Stomach smooth muscle (tissue), 2 donors: ENCODE measurements at regions not wholly inside any gene's neighbourhood (a gene's known extent, or its start where the extent isn't known, plus 50 kb on each side); places are given as distances from the start of the nearest gene placed in this dataset.
"Not testable (repeated sequence)": the region's sequence is repeated elsewhere in the genome, so short reads cannot be mapped to it uniquely, and the experiment has no call there.

Source experiments
- H3K27ac ChIP-seq: one replicate; pipeline ENCODE4 v1.7.0; 2013; ENCODE audit warnings: mild to moderate bottlenecking, low read length, inconsistent platforms
- H3K27me3 ChIP-seq, 2 donors: one replicate each; pipeline ENCODE4 v1.7.0; 2013; ENCODE audit warnings: low read length in 2 of 2; ENCODE audit not compliant: insufficient read depth in 2 of 2, control insufficient read depth in 1 of 2
- H3K36me3 ChIP-seq, 2 donors: one replicate each; pipeline ENCODE4 v1.7.0; 2013; ENCODE audit warnings: low read length in 2 of 2; ENCODE audit not compliant: control insufficient read depth in 2 of 2, insufficient read depth in 2 of 2
- H3K4me1 ChIP-seq: one replicate; pipeline ENCODE4 v1.7.0; 2013; ENCODE audit warnings: low read length; ENCODE audit not compliant: control insufficient read depth, insufficient read depth
- H3K4me3 ChIP-seq, 2 donors: one replicate each; pipeline ENCODE4 v1.7.0; 2013; ENCODE audit warnings: low read length in 2 of 2
- H3K9ac ChIP-seq, 2 donors: one replicate each; pipeline ENCODE4 v1.7.0; 2013; ENCODE audit warnings: low read length in 2 of 2, mild to moderate bottlenecking in 1 of 2
- H3K9me3 ChIP-seq, 2 donors: one replicate each; pipeline ENCODE4 v1.7.0; 2013; ENCODE audit warnings: low read length in 2 of 2; ENCODE audit not compliant: control insufficient read depth in 2 of 2
- donor health status: healthy.
- donor health status: Pancreatic carcinoma.

GRCh38 chr3:139182598-139182997 lies 137.9 kb upstream of the PRR23C start:
- no peaks in the 10 kb centered on the region for H3K27me3 ChIP-seq
- H3K27ac ChIP-seq: no peak overlapping the region
- H3K36me3 ChIP-seq: no peaks in the 10 kb centered on the region
- H3K9me3 ChIP-seq: peaks cover 0 to 5% of the 10 kb centered on the region in 2 donors
- no peak overlapping the region for H3K4me3 ChIP-seq
- no peaks in the 10 kb centered on the region for H3K4me1 ChIP-seq
- H3K9ac ChIP-seq: no peak overlapping the region

- Histone ChIP-seq H3K4me3 (no peak overlapping the region), H3K9ac (no peak overlapping the region), H3K4me1 (no peaks in the 10 kb centered on the region), H3K27me3 (no peaks in the 10 kb centered on the region), H3K36me3 (no peaks in the 10 kb centered on the region), H3K27ac (no peak overlapping the region), H3K9me3 (peaks cover 0 to 5% of the 10 kb centered on the region in 2 donors)
These were observed 140.8 kb upstream of the PRR23C start for GRCh38 chr3:139185527-139185926.

GRCh38 chr3:139187154-139187553 lies 142.5 kb upstream of the PRR23C start:
- Histone ChIP-seq H3K9me3 (no peaks in the 10 kb centered on the region), H3K27me3 (no peaks in the 10 kb centered on the region), H3K27ac (no peak overlapping the region), H3K4me1 (no peaks in the 10 kb centered on the region), H3K9ac (no peak overlapping the region), H3K4me3 (no peak overlapping the region), H3K36me3 (no peaks in the 10 kb centered on the region)

GRCh38 chr3:139187648-139188047 lies 143.0 kb upstream of the PRR23C start:
- H3K9ac ChIP-seq: no peak overlapping the region
- H3K9me3 ChIP-seq: no peaks in the 10 kb centered on the region
- H3K4me1 ChIP-seq: no peaks in the 10 kb centered on the region
- H3K27ac ChIP-seq: no peak overlapping the region
- H3K36me3 ChIP-seq: no peaks in the 10 kb centered on the region
- H3K4me3 ChIP-seq: no peak overlapping the region
- H3K27me3 ChIP-seq: no peaks in the 10 kb centered on the region

- H3K4me1 ChIP-seq: no peaks in the 10 kb centered on the region
- no peaks in the 10 kb centered on the region for H3K36me3 ChIP-seq
- no peak overlapping the region for H3K4me3 ChIP-seq
- no peaks in the 10 kb centered on the region for H3K27me3 ChIP-seq
- H3K9ac ChIP-seq: no peak overlapping the region
- no peaks in the 10 kb centered on the region for H3K9me3 ChIP-seq
- no peak overlapping the region for H3K27ac ChIP-seq
These were observed 145.3 kb upstream of the PRR23C start for GRCh38 chr3:139189943-139190342.

GRCh38 chr3:139194421-139194820 lies 149.4 kb upstream of the MRPS22 start:
- not testable (repeated sequence) for H3K36me3 ChIP-seq, H3K4me3 ChIP-seq, H3K4me1 ChIP-seq, H3K9ac ChIP-seq, H3K9me3 ChIP-seq, H3K27ac ChIP-seq, H3K27me3 ChIP-seq

- not testable (repeated sequence) for H3K27me3 ChIP-seq, H3K4me3 ChIP-seq, H3K36me3 ChIP-seq, H3K27ac ChIP-seq, H3K9me3 ChIP-seq, H3K4me1 ChIP-seq, H3K9ac ChIP-seq
These were observed 147.7 kb upstream of the MRPS22 start for GRCh38 chr3:139196146-139196545.

GRCh38 chr3:139197251-139197650 lies 146.6 kb upstream of the MRPS22 start:
- Histone ChIP-seq H3K4me3 (no peak overlapping the region), H3K9ac (no peak overlapping the region)

GRCh38 chr3:139198186-139198585 lies 145.6 kb upstream of the MRPS22 start:
- Histone ChIP-seq H3K27ac (no peak overlapping the region), H3K9ac (no peak overlapping the region), H3K4me1 (no peaks in the 10 kb centered on the region), H3K9me3 (no peaks in the 10 kb centered on the region), H3K4me3 (no peak overlapping the region), H3K36me3 (no peaks in the 10 kb centered on the region), H3K27me3 (no peaks in the 10 kb centered on the region)

More at GRCh38 chr3:139197251-139197650, 146.6 kb upstream of the MRPS22 start:
- no peak overlapping the region for H3K27ac ChIP-seq
- H3K36me3 ChIP-seq: no peaks in the 10 kb centered on the region
- H3K4me1 ChIP-seq: no peaks in the 10 kb centered on the region
- H3K9me3 ChIP-seq: no peaks in the 10 kb centered on the region
- H3K27me3 ChIP-seq: no peaks in the 10 kb centered on the region

GRCh38 chr3:139198929-139199328 lies 144.9 kb upstream of the MRPS22 start:
- no peaks in the 10 kb centered on the region for H3K4me1 ChIP-seq
- no peak overlapping the region for H3K4me3 ChIP-seq
- H3K36me3 ChIP-seq: no peaks in the 10 kb centered on the region
- no peak overlapping the region for H3K9ac ChIP-seq
- no peak overlapping the region for H3K27ac ChIP-seq
- H3K27me3 ChIP-seq: no peaks in the 10 kb centered on the region
- no peaks in the 10 kb centered on the region for H3K9me3 ChIP-seq

GRCh38 chr3:139199421-139200010 lies 144.3 kb upstream of the MRPS22 start:
- no peak overlapping the region for H3K27ac ChIP-seq
- no peaks in the 10 kb centered on the region for H3K4me1 ChIP-seq
- no peaks in the 10 kb centered on the region for H3K27me3 ChIP-seq
- H3K36me3 ChIP-seq: no peaks in the 10 kb centered on the region
- H3K4me3 ChIP-seq: no peak overlapping the region
- H3K9me3 ChIP-seq: no peaks in the 10 kb centered on the region
- H3K9ac ChIP-seq: no peak overlapping the region
